A549 (cell line): ENCODE measurements at regions not wholly inside any gene's neighbourhood (a gene's known extent, or its start where the extent isn't known, plus 50 kb on each side); places are given as distances from the start of the nearest gene placed in this dataset.

ENCODE experiments used
- ATAC-seq, 2 experiments: fragments of 200-7000 bp in 1 of 2; fragments of >200 bp in 1 of 2; cut with Nextera tagmentation in 1 of 2; cut with Tn5 transposase in 1 of 2; 3 replicates each; pipeline versions ENCODE4 v1.8.0 to v1.9.1; 2018 to 2020; ENCODE audit warnings: mild to moderate bottlenecking in 1 of 2, moderate library complexity in 1 of 2
- CTCF ChIA-PET: fragments of 300-600 bp; sonication (Branson Sonifier 250); formaldehyde crosslinking; extraction: SDS; loops from one replicate; lab custom pipeline; 2021; ENCODE audit warnings: antibody characterized with exemption, inconsistent platforms; lab: Yijun Ruan, JAX
- POLR2A ChIA-PET: fragments of 350-600 bp; formaldehyde crosslinking; extraction: SDS; loops from one replicate; lab custom pipeline; 2021; ENCODE audit warnings: antibody characterized with exemption, inconsistent platforms; lab: Yijun Ruan, JAX
- DNase-seq, 2 experiments: peaks; one replicate each; pipeline versions ENCODE4 v3.0.0 to v3.0.0-alpha.2; 2011 to 2016; ENCODE audit warnings: low read depth in 1 of 2, low spot score in 1 of 2
- FAIRE-seq: peaks from 2 replicates; lab custom pipeline; 2011; peaks lifted over from hg19 to GRCh38; lab: Jason Lieb, UNC
- H3K27ac ChIP-seq, 2 experiments: fragments of >200 bp; sonication (Bioruptor Twin); formaldehyde crosslinking; 3 replicates each; pipeline ENCODE4 v1.5.1; 2016 to 2017
- H3K4me1 ChIP-seq: fragments of >200 bp; sonication (Bioruptor Twin); formaldehyde crosslinking; 3 replicates; pipeline ENCODE4 v1.6.1; 2016
- H3K4me2 ChIP-seq: fragments of >200 bp; sonication (Bioruptor Twin); formaldehyde crosslinking; 3 replicates; pipeline ENCODE4 v1.6.1; 2016
- H3K4me3 ChIP-seq: fragments of >200 bp; sonication (Bioruptor Twin); formaldehyde crosslinking; 3 replicates; pipeline ENCODE4 v1.5.1; 2016
- H3K9me3 ChIP-seq: fragments of >200 bp; sonication (Bioruptor Twin); formaldehyde crosslinking; 3 replicates; pipeline ENCODE4 v1.6.1; 2016
- CBX8 ChIP-seq: fragments of 200-600 bp; sonication (generic); IDR thresholded peaks from 2 replicates; pipeline ENCODE4 v1.6.1; 2016
- CHD4 ChIP-seq: fragments of 200-600 bp; sonication (generic); IDR thresholded peaks from 2 replicates; pipeline ENCODE4 v1.6.1; 2016; ENCODE audit warnings: antibody characterized with exemption, mild to moderate bottlenecking, borderline replicate concordance
- EHMT2 ChIP-seq: fragments of 200-600 bp; sonication (generic); IDR thresholded peaks from 2 replicates; pipeline ENCODE4 v1.6.1; 2016; ENCODE audit warnings: antibody characterized with exemption, low read depth, mild to moderate bottlenecking, moderate library complexity
- EP300 ChIP-seq, 2 experiments: fragments of >200 bp; sonication (Bioruptor Twin); formaldehyde crosslinking; IDR thresholded peaks; 2 replicates in 1 of 2; 3 replicates in 1 of 2; pipeline ENCODE4 v1.6.1; 2016 to 2017
- FOSB ChIP-seq: fragments of 250-450 bp; sonication (Bioruptor Pico); IDR thresholded peaks from 2 replicates; pipeline ENCODE4 v1.5.0; 2020; ENCODE audit warnings: mild to moderate bottlenecking, moderate library complexity
- FOSL2 ChIP-seq, 2 experiments: fragments of 450-650 bp in 1 of 2; fragments of >200 bp in 1 of 2; sonication (Bioruptor Twin) in 1 of 2; formaldehyde crosslinking; IDR thresholded peaks; 2 replicates each; pipeline versions ENCODE4 v1.5.0 to v1.6.1; 2016 to 2020; ENCODE audit warnings: mild to moderate bottlenecking in 1 of 2, moderate library complexity in 1 of 2
- FOXS1 ChIP-seq: fragments of 250-450 bp; sonication (Bioruptor Pico); IDR thresholded peaks from 2 replicates; pipeline ENCODE4 v1.5.0; 2020; ENCODE audit warnings: mild to moderate bottlenecking, moderate library complexity
- GATA3 ChIP-seq: IDR thresholded peaks from 2 replicates; pipeline ENCODE4 v1.6.1; 2012; ENCODE audit warnings: borderline replicate concordance
- HEYL ChIP-seq: fragments of 250-450 bp; sonication (Bioruptor Pico); IDR thresholded peaks from 2 replicates; pipeline ENCODE4 v1.8.0; 2021; ENCODE audit warnings: mild to moderate bottlenecking, moderate library complexity
- JUN ChIP-seq, 2 experiments: fragments of >200 bp; sonication (Bioruptor Twin); formaldehyde crosslinking; IDR thresholded peaks; 2 replicates in 1 of 2; 3 replicates in 1 of 2; pipeline ENCODE4 v1.6.1; 2016 to 2017
- JUNB ChIP-seq: fragments of >200 bp; sonication (Bioruptor Twin); formaldehyde crosslinking; IDR thresholded peaks from 2 replicates; pipeline ENCODE4 v1.6.1; 2016
- KDM5A ChIP-seq: fragments of 200-600 bp; sonication (generic); IDR thresholded peaks from 2 replicates; pipeline ENCODE4 v1.6.1; 2016; ENCODE audit warnings: antibody characterized with exemption, mild to moderate bottlenecking
- MAZ ChIP-seq: fragments of 150-350 bp; IDR thresholded peaks from 2 replicates; pipeline ENCODE4 v1.6.1; 2014; ENCODE audit warnings: antibody characterized with exemption, low read depth, low read length, borderline replicate concordance
- MYC ChIP-seq: IDR thresholded peaks from 2 replicates; pipeline ENCODE4 v1.6.1; 2012; ENCODE audit warnings: mild to moderate bottlenecking, inconsistent platforms, low read length, improper control_type of control experiment, borderline replicate concordance
- NPAS2 ChIP-seq: fragments of 250-450 bp; sonication (Bioruptor Pico); IDR thresholded peaks from 2 replicates; pipeline ENCODE4 v1.8.0; 2022; ENCODE audit warnings: mild to moderate bottlenecking, moderate library complexity, borderline replicate concordance
- POLR2AphosphoS2 ChIP-seq: conservative IDR thresholded peaks from 2 replicates; pipeline ENCODE4 v1.6.1; 2012; ENCODE audit warnings: low read length, improper control_type of control experiment, inconsistent platforms
- RCOR1 ChIP-seq: fragments of 150-350 bp; IDR thresholded peaks from 2 replicates; pipeline ENCODE4 v1.6.1; 2014; ENCODE audit warnings: antibody characterized with exemption, low read length, low read depth
- REST ChIP-seq: fragments of 200-600 bp; sonication (generic); IDR thresholded peaks from 2 replicates; pipeline ENCODE4 v1.6.1; 2016; ENCODE audit warnings: antibody characterized with exemption, mild to moderate bottlenecking, moderate library complexity
- ZSCAN20 ChIP-seq: fragments of 250-450 bp; sonication (Bioruptor Pico); IDR thresholded peaks from 2 replicates; pipeline ENCODE4 v1.8.0; 2022; ENCODE audit warnings: mild to moderate bottlenecking, moderate library complexity
- WGBS: methylation state at CpG from one replicate; pipeline ENCODE4 v1.1.6; 2017; ENCODE audit errors: missing lambda C conversion rate; 5-methylcytosine and 5-hydroxymethylcytosine counted together
- TF ChIP-seq, protein P1 (sequence below): fragments of >200 bp; sonication (Bioruptor Twin); formaldehyde crosslinking; IDR thresholded peaks from 3 replicates; pipeline ENCODE4 v1.6.1; 2016

DNA sequence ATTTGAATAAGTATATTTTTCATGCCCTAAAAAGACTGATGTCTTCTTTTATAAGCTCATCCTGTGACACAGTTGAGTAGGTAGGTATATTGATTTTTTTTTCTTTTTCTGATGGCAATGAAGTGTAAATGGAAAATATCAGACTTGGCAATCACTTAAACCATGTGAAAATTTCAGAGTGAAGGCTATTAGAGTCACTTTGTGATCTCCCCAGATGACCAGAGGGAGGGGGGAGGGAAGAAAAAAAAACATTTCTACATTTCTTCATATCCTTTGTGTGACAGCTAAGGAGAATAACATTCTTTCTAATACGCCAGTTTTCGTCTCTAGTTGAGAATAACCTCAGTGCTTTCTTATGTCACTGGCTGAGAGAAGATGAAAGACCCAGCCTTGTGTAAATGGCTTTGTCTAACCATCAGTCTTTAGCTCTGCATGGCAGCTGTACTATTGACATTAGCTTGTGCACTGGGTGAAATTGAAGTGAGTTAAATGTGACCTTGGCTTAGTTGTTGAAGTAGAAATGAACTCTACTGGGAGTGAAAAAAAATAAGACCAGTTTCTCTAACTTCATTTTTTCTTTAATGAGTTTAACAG, 332.1 kb upstream of the DACH1 start:
- no peaks in the 10 kb centered on the region for H3K9me3 ChIP-seq
- FAIRE-seq (no peak), DNase-seq (no peak), ATAC-seq (no peak)
- no peak for TF ChIP-seq KDM5A
- no peak for TF ChIP-seq JUN (IDR thresholded peaks at IDR 0.05)
- no peak for TF ChIP-seq CBX8
- no peak for TF ChIP-seq GATA3
- H3K4me1 ChIP-seq, result no peaks in the 10 kb centered on the region
- no peak overlapping the region for H3K27ac ChIP-seq
- H3K4me3 ChIP-seq, result no peak overlapping the region
- CTCF ChIA-PET, result no interaction called here
- POLR2A ChIA-PET, result no interaction called here
- WGBS, result 26% methylated on average over 2 of the region's 2 CpGs
- H3K4me2 ChIP-seq, result no peak overlapping the region

DNA sequence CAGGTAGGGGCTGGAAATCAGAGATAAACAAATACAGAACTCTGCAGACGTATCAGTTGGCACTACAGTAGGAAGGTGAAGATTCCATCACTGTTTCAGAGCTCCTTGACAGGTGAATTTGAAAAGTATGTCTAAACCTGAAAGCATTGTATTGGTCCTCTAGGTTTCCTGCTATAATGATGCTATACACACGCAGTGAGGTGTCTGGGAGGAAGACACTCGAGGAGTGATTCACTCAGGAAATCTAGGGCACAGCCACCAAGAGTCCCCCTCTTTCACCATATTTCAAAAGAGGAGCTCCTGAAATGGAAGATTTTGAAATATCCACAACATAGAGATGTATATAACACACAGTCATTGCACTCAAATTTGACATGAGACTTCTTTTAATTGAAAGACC, 331.0 kb upstream of the DACH1 start:
- H3K4me3 ChIP-seq, result no peak overlapping the region
- no peak overlapping the region for H3K4me2 ChIP-seq
- ChIA-PET CTCF (no interaction called here), POLR2A (no interaction called here)
- H3K4me1 ChIP-seq, result no peaks in the 10 kb centered on the region
- no peak for FAIRE-seq
- no peak for ATAC-seq
- TF ChIP-seq ZSCAN20, result no peak
- no peak for TF ChIP-seq KDM5A
- TF ChIP-seq MYC, result no peak
- TF ChIP-seq NPAS2 (CRISPR knock-in tag), result no peak
- TF ChIP-seq MAZ, result no peak
- TF ChIP-seq JUNB, result no peak
- TF ChIP-seq HEYL (CRISPR knock-in tag), result no peak
- TF ChIP-seq FOSB, result no peak
- no peak for TF ChIP-seq POLR2AphosphoS2
- TF ChIP-seq EHMT2, result no peak
- TF ChIP-seq RCOR1, result no peak
- TF ChIP-seq REST, result no peak
- no peak for TF ChIP-seq EP300 (IDR thresholded peaks at IDR 0.05)
- no peak for TF ChIP-seq FOXS1 (CRISPR knock-in tag)
- no peak for TF ChIP-seq JUN (IDR thresholded peaks at IDR 0.05)
- TF ChIP-seq FOSL2 (IDR thresholded peaks at IDR 0.05), result no peak
- TF ChIP-seq FOSL2 (CRISPR knock-in tag; IDR thresholded peaks at IDR 0.05), result no peak
- TF ChIP-seq CHD4, result no peak
- TF ChIP-seq GATA3, result no peak
- TF ChIP-seq, protein P1, sequence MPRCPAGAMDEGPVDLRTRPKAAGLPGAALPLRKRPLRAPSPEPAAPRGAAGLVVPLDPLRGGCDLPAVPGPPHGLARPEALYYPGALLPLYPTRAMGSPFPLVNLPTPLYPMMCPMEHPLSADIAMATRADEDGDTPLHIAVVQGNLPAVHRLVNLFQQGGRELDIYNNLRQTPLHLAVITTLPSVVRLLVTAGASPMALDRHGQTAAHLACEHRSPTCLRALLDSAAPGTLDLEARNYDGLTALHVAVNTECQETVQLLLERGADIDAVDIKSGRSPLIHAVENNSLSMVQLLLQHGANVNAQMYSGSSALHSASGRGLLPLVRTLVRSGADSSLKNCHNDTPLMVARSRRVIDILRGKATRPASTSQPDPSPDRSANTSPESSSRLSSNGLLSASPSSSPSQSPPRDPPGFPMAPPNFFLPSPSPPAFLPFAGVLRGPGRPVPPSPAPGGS, result no peak
- no peak overlapping the region for H3K27ac ChIP-seq
- WGBS, result 4% methylated on average over 3 of the region's 3 CpGs
- DNase-seq, result no peak
- H3K9me3 ChIP-seq, result no peaks in the 10 kb centered on the region
